GM21360 (cell line): ENCODE measurements at regions not wholly inside any gene's neighbourhood (a gene's known extent, or its start where the extent isn't known, plus 50 kb on each side); places are given as distances from the start of the nearest gene placed in this dataset.

ENCODE experiments used
- ATAC-seq: cut with Tn5 transposase; IDR thresholded peaks from one replicate; pipeline ENCODE4 v1.9.1; 2021; ENCODE audit warnings: mild to moderate bottlenecking, moderate library complexity; ENCODE audit not compliant: unreplicated experiment

DNA sequence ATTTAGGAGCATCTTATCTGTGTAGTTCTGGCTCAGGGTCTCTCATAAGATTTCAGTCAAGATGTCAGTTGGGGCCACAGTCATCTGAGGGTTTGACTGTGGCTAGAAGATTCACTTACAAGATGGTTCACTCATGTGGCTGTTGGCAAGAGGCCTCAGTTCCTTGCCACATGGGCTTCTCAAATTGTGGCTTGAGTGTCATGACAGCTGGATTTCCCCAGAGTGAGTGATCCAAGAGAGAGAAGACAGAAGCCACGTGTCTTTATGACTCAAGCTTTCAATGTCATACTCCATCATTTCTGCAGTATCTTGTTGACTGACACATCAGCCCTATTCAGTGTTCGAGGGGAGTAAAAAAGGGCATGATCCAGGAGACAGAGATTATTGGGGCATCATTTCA lies 131.3 kb upstream of the AP1S2 start:
- ATAC-seq: no peak

DNA sequence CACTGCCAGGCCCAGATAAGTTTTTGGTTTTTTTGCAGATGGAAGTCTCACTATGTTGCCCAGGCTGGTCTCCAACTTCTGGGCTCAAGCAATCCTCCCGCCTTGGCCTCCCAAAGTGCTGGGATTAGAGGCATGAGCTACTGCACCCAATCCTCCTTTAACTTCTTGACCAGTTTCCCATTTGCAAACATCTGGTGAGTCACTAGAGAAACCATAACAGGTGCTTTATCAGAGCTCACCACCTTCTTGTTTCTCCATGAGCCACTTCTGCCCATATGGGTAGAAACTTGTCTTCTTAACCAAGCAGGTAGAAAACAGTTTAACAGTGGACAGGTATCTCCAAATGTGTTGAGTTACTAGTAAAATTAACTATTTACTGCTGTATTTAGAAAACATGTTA lies 128.4 kb upstream of the AP1S2 start:
- ATAC-seq: no peak

- ATAC-seq: no peak
Measured at GRCh38 chrX:15977644-15978043, 123.0 kb upstream of the AP1S2 start.

- ATAC-seq: no peak
Measured at GRCh38 chrX:15976396-15976795, 121.8 kb upstream of the AP1S2 start.

- ATAC-seq: no peak
Measured at GRCh38 chrX:15973946-15974345, 119.3 kb upstream of the AP1S2 start.

DNA sequence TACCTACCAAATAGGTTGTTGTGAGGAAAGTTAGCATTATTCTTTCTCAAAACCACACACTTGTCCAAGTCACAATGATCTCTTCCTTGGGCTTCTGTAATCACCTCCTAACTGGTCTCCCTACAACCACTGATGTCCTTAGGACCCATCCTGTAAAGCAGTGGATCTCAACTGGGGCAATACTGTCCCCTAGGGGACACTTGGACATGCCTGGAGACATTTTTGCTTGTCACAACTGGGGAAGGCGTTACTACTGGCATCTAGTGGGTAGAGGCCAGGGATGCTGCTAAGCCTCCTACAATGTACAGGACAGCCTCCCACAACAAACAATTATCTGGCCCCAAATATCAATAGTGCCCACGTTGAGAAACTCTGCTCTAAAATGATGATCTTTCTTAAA lies 118.7 kb upstream of the AP1S2 start:
- ATAC-seq: no peak

- no peak for ATAC-seq
Measured at GRCh38 chrX:15971696-15972095, 117.1 kb upstream of the AP1S2 start.

DNA sequence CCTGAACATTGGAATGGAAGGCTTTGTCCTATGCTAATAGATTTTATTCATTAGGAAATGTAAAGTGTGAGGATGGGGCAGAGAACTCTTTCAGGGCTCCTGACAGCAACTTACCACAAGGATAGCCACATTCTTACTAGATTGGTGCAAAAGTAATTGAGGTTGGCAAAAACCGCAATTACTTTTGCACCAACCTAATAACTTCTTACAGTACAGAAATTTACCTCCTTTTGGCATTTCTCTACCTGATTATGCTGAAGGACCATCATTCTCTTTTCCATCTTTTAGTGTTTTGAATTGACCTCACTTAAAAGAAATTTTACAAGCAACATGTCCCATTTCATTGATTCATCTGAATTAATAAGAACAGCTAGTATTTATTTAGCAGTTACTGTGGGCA lies 109.2 kb upstream of the AP1S2 start:
- ATAC-seq: no peak

- no peak for ATAC-seq
Measured at GRCh38 chrX:15960237-15960636, 105.6 kb upstream of the AP1S2 start.

DNA sequence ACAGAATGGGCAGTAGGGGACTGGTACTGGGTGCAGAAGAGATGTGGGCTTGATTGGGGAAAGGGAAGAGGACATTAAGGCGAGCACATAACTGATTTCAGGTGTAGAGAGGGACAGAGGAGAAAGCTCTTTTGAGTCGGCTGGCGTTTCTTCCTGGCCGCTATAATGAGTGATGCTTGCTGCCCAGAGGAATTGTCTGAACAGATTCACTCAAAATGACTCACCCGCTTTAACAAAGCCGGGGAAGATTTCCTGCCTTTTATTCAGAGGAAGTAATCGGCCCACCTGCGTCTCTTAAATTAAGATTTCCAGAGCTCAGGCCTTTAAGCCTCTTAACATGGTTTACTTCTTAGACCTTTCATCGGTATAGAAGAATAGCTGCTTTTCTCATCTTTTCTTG lies 102.1 kb upstream of the AP1S2 start:
- ATAC-seq: no peak

- ATAC-seq: no peak
Measured at GRCh38 chrX:15953801-15954200, 99.2 kb upstream of the AP1S2 start.

GRCh38 chrX:15952212-15952611 lies 97.6 kb upstream of the AP1S2 start:
- ATAC-seq: no peak

DNA sequence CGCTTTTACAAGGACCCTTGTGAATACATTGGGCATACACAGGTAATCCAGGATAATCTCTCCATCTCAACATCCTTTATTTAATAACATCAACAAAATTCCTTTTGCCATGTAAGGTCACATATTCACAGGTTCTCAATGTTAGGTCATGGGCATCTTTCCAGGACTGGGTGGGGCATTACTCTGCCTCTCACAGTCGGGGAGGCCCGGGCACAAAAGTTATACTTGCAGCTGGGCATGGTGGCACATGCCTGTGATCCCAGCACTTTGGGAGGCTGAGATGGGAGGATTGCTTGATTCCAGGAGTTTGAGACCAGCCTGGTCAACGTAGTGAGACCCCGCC lies 93.7 kb upstream of the AP1S2 start:
- no peak for ATAC-seq

DNA sequence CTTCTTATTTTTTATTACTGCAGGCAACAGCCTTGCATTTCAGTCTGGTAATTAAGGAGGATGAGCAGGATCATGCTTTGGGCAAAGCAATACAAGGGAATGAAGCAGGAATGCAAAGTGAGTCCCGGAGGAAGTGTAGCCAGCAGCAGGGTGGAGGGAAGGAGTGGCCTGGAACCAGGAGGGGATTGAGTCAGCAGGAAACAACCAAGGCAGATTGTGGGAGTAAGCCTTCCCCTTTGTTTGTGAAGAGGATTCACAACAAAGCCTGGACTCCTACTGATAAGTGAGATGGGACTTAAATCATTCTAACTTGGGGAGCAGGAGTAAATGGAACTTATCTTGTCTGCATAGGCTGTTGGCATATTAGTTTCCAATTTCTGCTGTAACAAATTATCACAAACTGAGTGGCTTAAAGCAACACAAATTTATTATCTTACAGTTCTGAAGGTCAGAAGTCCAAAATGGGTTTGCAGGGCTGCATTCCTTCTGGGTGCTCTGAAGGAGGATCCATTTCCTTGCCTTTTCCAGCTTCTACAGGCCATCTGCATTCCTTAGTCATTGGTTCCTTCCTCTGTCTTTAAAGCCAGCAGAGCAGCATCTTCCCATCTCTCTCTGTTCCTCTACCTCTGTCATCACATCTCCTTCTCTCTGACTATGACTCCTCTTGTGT lies 93.2 kb upstream of the AP1S2 start:
- no peak for ATAC-seq

DNA sequence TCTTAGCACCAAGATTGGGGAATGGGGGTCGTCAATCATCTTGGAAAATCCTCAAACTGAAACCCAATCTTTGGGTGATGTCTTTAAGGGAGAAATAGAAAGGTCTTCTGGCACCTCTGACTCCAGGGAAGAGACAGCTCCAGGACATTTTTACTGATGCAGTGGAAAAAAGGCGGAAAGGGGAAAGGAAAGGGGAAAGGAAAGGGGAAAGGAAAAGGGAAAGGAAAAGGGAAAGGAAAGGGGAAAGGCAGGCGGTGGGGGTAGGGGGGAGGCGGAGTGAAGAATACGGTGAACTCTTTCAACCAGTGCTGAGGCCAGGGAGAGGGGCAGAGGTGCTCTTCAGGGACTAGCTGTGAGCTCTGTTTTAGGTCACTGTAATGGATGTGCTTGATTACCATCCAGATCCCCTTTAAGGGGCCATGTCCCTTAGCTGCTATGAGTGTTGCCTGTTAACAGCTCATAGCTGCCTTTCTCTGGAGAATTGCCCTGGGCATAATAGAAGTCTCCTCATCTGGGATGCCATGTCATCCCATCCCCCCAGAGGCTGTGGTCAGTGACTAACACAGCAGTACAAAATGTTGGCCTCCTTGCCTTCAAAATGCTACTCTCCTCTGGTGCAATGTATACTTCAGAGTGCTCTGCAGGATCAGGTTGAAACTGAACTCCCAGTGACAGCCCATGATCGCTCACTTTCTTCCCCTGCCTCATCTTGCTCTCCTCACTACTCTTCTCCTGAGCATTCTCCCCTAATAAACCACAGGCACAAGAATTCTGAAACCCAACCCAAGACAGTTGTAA lies 92.4 kb upstream of the AP1S2 start:
- ATAC-seq: no peak

DNA sequence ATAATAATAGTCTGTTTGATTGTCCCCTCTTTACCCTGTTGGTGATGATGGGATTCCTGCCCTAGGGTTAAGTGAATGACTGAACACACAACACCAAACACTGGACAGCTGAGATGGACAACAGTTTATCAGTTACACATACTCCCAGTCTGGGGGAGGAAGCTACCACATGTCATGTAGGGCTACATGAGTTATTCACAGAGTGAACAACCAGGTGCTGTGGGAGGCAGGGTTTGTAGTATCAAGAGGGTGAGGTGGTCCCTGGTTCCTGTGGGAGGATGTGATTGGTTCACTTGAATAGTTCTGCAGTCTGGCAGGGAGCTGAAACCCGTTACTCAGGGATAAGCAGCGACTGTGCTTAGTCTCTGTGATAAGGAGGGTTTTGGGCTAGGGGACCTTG lies 88.8 kb upstream of the AP1S2 start:
- ATAC-seq: no peak

- ATAC-seq: no peak
Measured at GRCh38 chrX:15942307-15942706, 87.7 kb upstream of the AP1S2 start.

GRCh38 chrX:15939737-15940136 lies 85.1 kb upstream of the AP1S2 start:
- ATAC-seq: no peak

DNA sequence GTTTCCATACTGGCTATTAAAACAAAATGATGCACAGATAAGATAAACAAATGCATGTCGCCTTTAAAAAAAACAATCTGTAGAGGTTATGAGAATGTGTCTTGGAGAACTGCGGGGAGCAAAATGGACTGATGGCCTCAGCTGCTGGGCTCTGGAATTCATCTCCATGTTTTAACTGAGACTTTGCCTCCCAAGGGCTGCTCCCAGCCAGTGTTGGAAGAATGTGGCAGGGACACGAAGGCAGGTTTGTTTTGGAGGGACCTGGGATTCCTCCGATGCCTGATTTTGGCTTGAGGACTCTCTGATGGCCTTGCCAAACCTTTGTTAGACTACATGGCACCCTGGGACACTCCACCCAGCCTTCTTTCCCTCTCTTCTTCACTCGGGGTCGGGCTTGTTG lies 83.5 kb upstream of the AP1S2 start:
- no peak for ATAC-seq

- no peak for ATAC-seq
Measured at GRCh38 chrX:15931362-15931761, 76.7 kb upstream of the AP1S2 start.

- ATAC-seq: no peak
Measured at GRCh38 chrX:15930585-15930984, 76.0 kb upstream of the AP1S2 start.

DNA sequence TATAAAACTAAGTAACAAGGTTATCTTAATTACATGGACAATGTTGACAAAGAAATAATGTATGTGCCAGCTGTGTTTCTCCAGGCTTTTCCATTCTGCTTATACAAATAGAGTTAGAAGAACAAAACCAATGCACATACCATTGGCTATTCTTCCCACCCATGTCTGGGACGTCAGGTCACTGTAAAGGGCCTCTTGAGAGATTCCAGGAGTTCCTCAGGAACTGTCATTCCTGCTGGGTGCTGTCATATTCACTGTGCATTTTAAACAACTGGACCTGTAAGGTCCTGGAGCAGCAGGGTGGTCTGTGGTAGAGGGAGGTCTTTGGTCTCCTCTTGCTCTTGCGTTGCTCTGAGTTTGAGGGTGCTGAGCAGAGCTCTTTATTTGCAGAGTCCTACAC lies 74.6 kb upstream of the AP1S2 start:
- no peak for ATAC-seq

DNA sequence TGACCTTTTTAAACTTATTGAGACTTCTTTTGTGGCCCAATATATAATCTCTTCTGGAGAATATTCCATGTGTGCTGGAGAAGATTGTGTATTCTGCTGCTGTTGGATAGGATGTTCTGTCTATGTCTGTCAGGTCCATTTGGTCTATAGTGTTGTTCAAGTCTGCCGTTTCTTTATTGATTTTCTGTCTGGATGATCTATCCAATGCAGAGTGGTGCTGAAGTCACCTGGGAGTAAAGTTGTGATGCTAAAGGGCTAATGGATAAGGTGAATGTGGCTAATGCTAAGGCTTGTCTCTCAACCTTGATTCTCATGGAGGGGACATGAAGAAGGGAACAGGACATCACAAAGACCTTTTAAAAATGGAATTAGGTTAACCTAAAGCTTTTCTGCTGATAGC lies 72.0 kb upstream of the AP1S2 start:
- no peak for ATAC-seq
